ENCODE measurements at regions not wholly inside any gene's neighbourhood (a gene's known extent, or its start where the extent isn't known, plus 50 kb on each side); places are given as distances from the start of the nearest gene placed in this dataset.
"Not testable (repeated sequence)": the region's sequence is repeated elsewhere in the genome, so short reads cannot be mapped to it uniquely, and the experiment has no call there.

GRCh38 chr16:21540770-21541433 lies 58.5 kb upstream of the METTL9 start:
- H3K27ac Mint-ChIP-seq, result peak overlapping the region; percentile 98

GRCh38 chr16:21541611-21542051 lies 57.7 kb upstream of the METTL9 start:
- Mint-ChIP-seq H3K4me1 (ENCODE audit: low read depth) (peaks cover 26% of the 10 kb centered on the region), H3K27ac (peak overlapping the region; percentile 98)
- H3K36me3 Mint-ChIP-seq; H3K9me3 Mint-ChIP-seq (ENCODE audit: low read depth); H3K4me3 Mint-ChIP-seq; H3K27me3 Mint-ChIP-seq: not testable (repeated sequence)

More at GRCh38 chr16:21540770-21541433, 58.5 kb upstream of the METTL9 start:
- peaks cover 26% of the 10 kb centered on the region for H3K4me1 Mint-ChIP-seq (ENCODE audit: low read depth)
- not testable (repeated sequence) for H3K36me3 Mint-ChIP-seq; H3K27me3 Mint-ChIP-seq; H3K9me3 Mint-ChIP-seq (ENCODE audit: low read depth)
- H3K4me3 Mint-ChIP-seq, result peak overlapping the region; percentile 60

- peaks cover 26% of the 10 kb centered on the region for H3K4me1 Mint-ChIP-seq (ENCODE audit: low read depth)
- not testable (repeated sequence) for H3K9me3 Mint-ChIP-seq (ENCODE audit: low read depth); H3K36me3 Mint-ChIP-seq; H3K27me3 Mint-ChIP-seq; H3K4me3 Mint-ChIP-seq; H3K27ac Mint-ChIP-seq
These were observed 57.3 kb upstream of the METTL9 start for GRCh38 chr16:21542075-21542474.

- not testable (repeated sequence) for H3K9me3 Mint-ChIP-seq (ENCODE audit: low read depth); H3K36me3 Mint-ChIP-seq; H3K27me3 Mint-ChIP-seq; H3K27ac Mint-ChIP-seq; H3K4me3 Mint-ChIP-seq
- H3K4me1 Mint-ChIP-seq (ENCODE audit: low read depth), result peaks cover 26% of the 10 kb centered on the region
These were observed 56.8 kb upstream of the METTL9 start for GRCh38 chr16:21542491-21543124.

GRCh38 chr16:21543151-21543836 lies 56.1 kb upstream of the METTL9 start:
- H3K4me3 Mint-ChIP-seq; H3K9me3 Mint-ChIP-seq (ENCODE audit: low read depth); H3K27me3 Mint-ChIP-seq; H3K36me3 Mint-ChIP-seq; H3K27ac Mint-ChIP-seq: not testable (repeated sequence)
- H3K4me1 Mint-ChIP-seq (ENCODE audit: low read depth), result peaks cover 26% of the 10 kb centered on the region

- peaks cover 13% of the 10 kb centered on the region for H3K4me1 Mint-ChIP-seq (ENCODE audit: low read depth)
- not testable (repeated sequence) for H3K4me3 Mint-ChIP-seq; H3K27ac Mint-ChIP-seq; H3K9me3 Mint-ChIP-seq (ENCODE audit: low read depth); H3K27me3 Mint-ChIP-seq; H3K36me3 Mint-ChIP-seq
These were observed 53.6 kb upstream of the METTL9 start for GRCh38 chr16:21545664-21546326.

- not testable (repeated sequence) for H3K27me3 Mint-ChIP-seq; H3K9me3 Mint-ChIP-seq (ENCODE audit: low read depth); H3K36me3 Mint-ChIP-seq; H3K4me3 Mint-ChIP-seq; H3K27ac Mint-ChIP-seq; H3K4me1 Mint-ChIP-seq (ENCODE audit: low read depth)
These were observed 50.0 kb upstream of the METTL9 start for GRCh38 chr16:21549396-21549795.

Data from activated naive CD8-positive, alpha-beta T cell (primary cell).